ENCODE measurements at regions not wholly inside any gene's neighbourhood (a gene's known extent, or its start where the extent isn't known, plus 50 kb on each side); places are given as distances from the start of the nearest gene placed in this dataset.

DNA sequence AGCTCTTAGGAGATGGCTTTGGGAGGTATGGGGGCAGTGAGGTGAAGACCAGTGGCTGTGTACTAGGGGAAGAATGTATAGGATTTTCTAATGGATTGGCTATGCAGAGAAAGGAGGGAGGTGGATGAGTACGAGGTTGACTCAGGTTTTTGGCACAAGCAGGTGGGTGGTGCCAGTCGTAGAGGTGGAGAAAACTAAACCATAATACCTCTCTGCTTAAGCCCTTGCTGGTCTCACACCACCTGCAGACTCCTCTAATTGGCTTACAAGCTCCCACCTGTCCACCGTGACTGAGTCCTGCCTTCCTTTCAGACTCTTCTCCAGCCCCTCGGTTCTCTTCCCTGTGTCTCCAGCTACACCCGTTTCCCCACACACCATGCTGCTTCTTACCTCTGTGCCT, 521.7 kb upstream of the CLINT1 start:
- no peak for TF ChIP-seq NCOA2 (CRISPR knock-in tag; IDR thresholded peaks at IDR 0.05)
- TF ChIP-seq TCF7L2 (IDR thresholded peaks at IDR 0.05; ENCODE audit: low read depth, low read length): no peak
- TF ChIP-seq, protein P1, sequence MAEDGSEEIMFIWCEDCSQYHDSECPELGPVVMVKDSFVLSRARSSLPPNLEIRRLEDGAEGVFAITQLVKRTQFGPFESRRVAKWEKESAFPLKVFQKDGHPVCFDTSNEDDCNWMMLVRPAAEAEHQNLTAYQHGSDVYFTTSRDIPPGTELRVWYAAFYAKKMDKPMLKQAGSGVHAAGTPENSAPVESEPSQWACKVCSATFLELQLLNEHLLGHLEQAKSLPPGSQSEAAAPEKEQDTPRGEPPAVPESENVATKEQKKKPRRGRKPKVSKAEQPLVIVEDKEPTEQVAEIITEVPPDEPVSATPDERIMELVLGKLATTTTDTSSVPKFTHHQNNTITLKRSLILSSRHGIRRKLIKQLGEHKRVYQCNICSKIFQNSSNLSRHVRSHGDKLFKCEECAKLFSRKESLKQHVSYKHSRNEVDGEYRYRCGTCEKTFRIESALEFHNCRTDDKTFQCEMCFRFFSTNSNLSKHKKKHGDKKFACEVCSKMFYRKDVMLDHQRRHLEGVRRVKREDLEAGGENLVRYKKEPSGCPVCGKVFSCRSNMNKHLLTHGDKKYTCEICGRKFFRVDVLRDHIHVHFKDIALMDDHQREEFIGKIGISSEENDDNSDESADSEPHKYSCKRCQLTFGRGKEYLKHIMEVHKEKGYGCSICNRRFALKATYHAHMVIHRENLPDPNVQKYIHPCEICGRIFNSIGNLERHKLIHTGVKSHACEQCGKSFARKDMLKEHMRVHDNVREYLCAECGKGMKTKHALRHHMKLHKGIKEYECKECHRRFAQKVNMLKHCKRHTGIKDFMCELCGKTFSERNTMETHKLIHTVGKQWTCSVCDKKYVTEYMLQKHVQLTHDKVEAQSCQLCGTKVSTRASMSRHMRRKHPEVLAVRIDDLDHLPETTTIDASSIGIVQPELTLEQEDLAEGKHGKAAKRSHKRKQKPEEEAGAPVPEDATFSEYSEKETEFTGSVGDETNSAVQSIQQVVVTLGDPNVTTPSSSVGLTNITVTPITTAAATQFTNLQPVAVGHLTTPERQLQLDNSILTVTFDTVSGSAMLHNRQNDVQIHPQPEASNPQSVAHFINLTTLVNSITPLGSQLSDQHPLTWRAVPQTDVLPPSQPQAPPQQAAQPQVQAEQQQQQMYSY (CRISPR knock-in tag; IDR thresholded peaks at IDR 0.05): no peak
- TF ChIP-seq, protein P2, sequence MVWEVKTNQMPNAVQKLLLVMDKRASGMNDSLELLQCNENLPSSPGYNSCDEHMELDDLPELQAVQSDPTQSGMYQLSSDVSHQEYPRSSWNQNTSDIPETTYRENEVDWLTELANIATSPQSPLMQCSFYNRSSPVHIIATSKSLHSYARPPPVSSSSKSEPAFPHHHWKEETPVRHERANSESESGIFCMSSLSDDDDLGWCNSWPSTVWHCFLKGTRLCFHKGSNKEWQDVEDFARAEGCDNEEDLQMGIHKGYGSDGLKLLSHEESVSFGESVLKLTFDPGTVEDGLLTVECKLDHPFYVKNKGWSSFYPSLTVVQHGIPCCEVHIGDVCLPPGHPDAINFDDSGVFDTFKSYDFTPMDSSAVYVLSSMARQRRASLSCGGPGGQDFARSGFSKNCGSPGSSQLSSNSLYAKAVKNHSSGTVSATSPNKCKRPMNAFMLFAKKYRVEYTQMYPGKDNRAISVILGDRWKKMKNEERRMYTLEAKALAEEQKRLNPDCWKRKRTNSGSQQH (CRISPR knock-in tag; IDR thresholded peaks at IDR 0.05; ENCODE audit: low read depth): no peak
- TF ChIP-seq ZFP36 (IDR thresholded peaks at IDR 0.05; ENCODE audit: borderline replicate concordance, low read depth, low read length, partially characterized antibody): no peak
- TF ChIP-seq FOSL1 (CRISPR knock-in tag; IDR thresholded peaks at IDR 0.05; ENCODE audit: borderline replicate concordance): no peak
- no peak for TF ChIP-seq ZNF44 (CRISPR knock-in tag; IDR thresholded peaks at IDR 0.05)
- TF ChIP-seq ZKSCAN5 (CRISPR knock-in tag; IDR thresholded peaks at IDR 0.05): no peak
- no peak for TF ChIP-seq CAMTA2 (CRISPR knock-in tag; IDR thresholded peaks at IDR 0.05; ENCODE audit: borderline replicate concordance)
